ENCODE measurements at regions not wholly inside any gene's neighbourhood (a gene's known extent, or its start where the extent isn't known, plus 50 kb on each side); places are given as distances from the start of the nearest gene placed in this dataset.

DNA sequence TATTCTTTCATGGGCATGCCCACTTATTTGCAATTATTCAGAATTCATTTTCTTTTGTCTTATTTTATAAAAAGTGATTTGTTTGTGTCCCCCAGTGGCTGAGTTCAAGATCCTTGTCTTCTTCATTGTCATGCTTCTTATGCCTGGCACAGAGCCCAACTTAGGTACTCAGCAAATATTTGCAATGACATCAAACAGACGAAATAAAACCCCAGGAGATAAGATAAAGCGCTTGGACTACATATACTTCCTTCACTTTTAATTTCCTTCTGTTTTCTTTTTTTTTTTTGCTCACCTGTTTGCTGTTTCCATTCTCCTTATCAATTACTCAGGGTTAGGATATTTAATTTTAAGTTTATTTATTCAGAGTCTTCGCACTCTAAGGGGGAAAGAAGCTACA is 225.0 kb downstream of the SDHAF3 start:
- DNase-seq (peak in 1 of 3 donors; percentile 65), ATAC-seq (peak; percentile 67)
- Histone ChIP-seq H3K9me3 (no peaks in the 10 kb centered on the region), H3K4me3 (no peak overlapping the region), H3K36me3 (ENCODE audit: low read depth) (no peaks in the 10 kb centered on the region), H3K4me1 (ENCODE audit: low read depth) (peaks cover 4% of the 10 kb centered on the region)
- intact Hi-C loops (cut with DNase I, micrococcal nuclease): no loop called here
- TF ChIP-seq, protein P1, sequence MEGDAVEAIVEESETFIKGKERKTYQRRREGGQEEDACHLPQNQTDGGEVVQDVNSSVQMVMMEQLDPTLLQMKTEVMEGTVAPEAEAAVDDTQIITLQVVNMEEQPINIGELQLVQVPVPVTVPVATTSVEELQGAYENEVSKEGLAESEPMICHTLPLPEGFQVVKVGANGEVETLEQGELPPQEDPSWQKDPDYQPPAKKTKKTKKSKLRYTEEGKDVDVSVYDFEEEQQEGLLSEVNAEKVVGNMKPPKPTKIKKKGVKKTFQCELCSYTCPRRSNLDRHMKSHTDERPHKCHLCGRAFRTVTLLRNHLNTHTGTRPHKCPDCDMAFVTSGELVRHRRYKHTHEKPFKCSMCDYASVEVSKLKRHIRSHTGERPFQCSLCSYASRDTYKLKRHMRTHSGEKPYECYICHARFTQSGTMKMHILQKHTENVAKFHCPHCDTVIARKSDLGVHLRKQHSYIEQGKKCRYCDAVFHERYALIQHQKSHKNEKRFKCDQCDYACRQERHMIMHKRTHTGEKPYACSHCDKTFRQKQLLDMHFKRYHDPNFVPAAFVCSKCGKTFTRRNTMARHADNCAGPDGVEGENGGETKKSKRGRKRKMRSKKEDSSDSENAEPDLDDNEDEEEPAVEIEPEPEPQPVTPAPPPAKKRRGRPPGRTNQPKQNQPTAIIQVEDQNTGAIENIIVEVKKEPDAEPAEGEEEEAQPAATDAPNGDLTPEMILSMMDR (IDR thresholded peaks at IDR 0.05): no peak

DNA sequence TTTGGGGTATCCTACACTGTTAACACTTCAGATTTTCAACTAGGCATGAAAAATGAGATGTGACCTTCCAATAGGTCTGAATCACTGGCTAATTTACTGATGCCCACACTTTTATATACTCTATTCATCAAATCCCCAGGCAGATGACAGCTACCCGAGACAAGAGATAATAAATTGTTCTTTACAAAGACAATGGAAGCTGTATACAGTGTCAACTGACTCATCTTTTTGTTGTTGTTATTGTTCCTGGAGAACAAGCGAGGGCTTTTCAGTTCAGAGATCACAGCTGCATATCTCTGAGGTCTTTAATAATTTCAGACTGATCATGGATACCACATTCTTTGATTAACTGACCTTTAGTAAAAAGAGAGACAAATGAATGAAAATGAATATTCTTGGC is 228.9 kb downstream of the SDHAF3 start:
- ATAC-seq (no peak), DNase-seq (no peak)
- intact Hi-C loops (cut with DNase I, micrococcal nuclease): no loop called here
- Histone ChIP-seq H3K36me3 (ENCODE audit: low read depth) (no peaks in the 10 kb centered on the region), H3K9me3 (peaks cover 5% of the 10 kb centered on the region), H3K4me3 (no peak overlapping the region), H3K4me1 (ENCODE audit: low read depth) (peaks cover 4% of the 10 kb centered on the region)
- TF ChIP-seq, protein P1 (IDR thresholded peaks at IDR 0.05): no peak

DNA sequence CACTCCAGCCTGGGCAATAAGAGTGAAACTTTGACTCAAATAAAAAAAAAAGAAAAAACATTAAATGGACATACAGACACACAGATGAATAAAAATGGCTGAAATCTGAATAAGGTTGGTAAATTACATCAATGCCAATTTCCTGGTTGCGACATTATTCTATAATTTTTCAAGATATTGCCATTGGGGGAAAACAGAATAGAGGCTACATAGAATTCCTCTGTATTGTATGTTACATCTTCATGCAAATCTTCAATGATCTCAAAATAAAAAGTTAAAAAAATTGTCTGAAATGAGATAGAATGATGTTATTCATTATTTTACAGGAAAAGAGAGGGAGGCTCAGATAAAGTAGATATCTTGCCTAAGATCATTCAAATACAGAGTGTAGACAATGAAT is 234.0 kb downstream of the SDHAF3 start:
- peaks cover 5% of the 10 kb centered on the region for H3K9me3 ChIP-seq
- intact Hi-C loops (cut with DNase I, micrococcal nuclease): no loop called here
- DNase-seq (no peak), ATAC-seq (no peak)
- no peak overlapping the region for H3K4me3 ChIP-seq
- TF ChIP-seq, protein P1 (IDR thresholded peaks at IDR 0.05): no peak
- H3K36me3 ChIP-seq (ENCODE audit: low read depth): no peaks in the 10 kb centered on the region
- no peaks in the 10 kb centered on the region for H3K4me1 ChIP-seq (ENCODE audit: low read depth)

DNA sequence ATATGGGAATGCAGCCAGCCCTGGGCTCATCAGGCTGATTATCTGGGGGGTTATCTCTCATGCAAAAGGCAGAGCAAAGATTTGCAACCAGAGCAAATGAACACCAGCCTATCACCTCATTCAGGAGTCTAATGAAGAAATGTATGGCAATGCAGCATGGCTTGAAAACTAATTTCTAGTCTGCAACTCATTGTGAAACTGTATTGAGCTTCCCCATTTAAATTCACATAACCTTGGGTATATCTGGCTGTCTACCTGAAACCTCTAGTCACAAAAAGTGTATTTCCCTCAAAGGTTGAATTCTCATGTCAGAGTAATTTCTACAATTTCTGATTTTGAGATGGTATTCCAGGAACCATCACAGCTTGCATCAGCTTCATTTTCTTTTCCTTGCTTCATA is 240.0 kb downstream of the SDHAF3 start:
- ATAC-seq (no peak), DNase-seq (no peak)
- intact Hi-C loops (cut with DNase I, micrococcal nuclease): no loop called here
- Histone ChIP-seq H3K9me3 (no peaks in the 10 kb centered on the region), H3K4me1 (ENCODE audit: low read depth) (no peaks in the 10 kb centered on the region), H3K4me3 (no peak overlapping the region), H3K36me3 (ENCODE audit: low read depth) (no peaks in the 10 kb centered on the region)
- TF ChIP-seq, protein P1 (IDR thresholded peaks at IDR 0.05): no peak

DNA sequence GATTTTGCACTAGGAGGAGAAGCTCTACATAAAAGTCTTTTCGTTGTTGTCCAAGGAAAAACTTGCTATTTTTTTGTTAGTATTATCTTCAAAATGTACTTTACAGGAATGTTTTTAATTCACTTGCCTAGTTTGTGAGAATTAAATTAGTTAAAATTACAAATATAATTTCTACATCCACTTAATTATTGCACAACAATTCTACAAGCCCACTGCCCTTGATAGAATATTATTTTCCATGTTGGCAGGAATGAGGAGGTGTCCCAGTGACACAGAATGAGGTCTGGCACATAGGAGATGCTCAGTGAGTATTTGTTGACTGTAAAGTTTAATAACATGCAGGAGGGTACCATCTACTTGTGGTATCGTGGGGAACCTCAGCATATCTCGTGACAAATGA is 255.4 kb downstream of the SDHAF3 start:
- DNase-seq (no peak), ATAC-seq (no peak)
- Histone ChIP-seq H3K9me3 (no peaks in the 10 kb centered on the region), H3K4me3 (no peak overlapping the region), H3K36me3 (ENCODE audit: low read depth) (no peaks in the 10 kb centered on the region), H3K4me1 (ENCODE audit: low read depth) (no peaks in the 10 kb centered on the region)
- TF ChIP-seq, protein P1 (IDR thresholded peaks at IDR 0.05): no peak
- intact Hi-C loops (cut with DNase I, micrococcal nuclease): no loop called here

DNA sequence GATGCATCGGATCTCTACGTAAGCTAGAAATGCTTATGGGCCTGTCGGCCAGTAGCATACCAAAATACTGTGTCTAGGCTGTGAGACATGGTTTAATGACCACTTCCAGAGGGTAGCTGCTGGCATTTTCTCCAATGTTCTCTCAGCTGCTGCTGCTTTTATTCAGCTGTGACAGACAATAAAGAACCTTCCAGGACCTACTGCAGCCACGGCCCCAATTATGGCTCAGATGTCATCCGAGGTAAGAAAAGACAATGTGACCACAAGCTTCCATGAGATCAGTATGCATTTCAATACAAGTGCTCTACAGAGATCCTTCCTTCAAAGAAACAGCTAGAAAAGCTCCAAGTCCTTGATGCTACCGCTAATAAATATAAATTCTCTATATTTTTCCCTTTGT is 256.2 kb downstream of the SDHAF3 start:
- TF ChIP-seq, protein P1 (IDR thresholded peaks at IDR 0.05): no peak
- Histone ChIP-seq H3K4me1 (ENCODE audit: low read depth) (no peaks in the 10 kb centered on the region), H3K36me3 (ENCODE audit: low read depth) (no peaks in the 10 kb centered on the region), H3K9me3 (no peaks in the 10 kb centered on the region), H3K4me3 (no peak overlapping the region)
- ATAC-seq (no peak), DNase-seq (no peak)
- intact Hi-C loops (cut with DNase I, micrococcal nuclease): no loop called here

All from mucosa of descending colon (tissue), 3 donors.